ENCODE measurements at regions not wholly inside any gene's neighbourhood (a gene's known extent, or its start where the extent isn't known, plus 50 kb on each side); places are given as distances from the start of the nearest gene placed in this dataset.

DNA sequence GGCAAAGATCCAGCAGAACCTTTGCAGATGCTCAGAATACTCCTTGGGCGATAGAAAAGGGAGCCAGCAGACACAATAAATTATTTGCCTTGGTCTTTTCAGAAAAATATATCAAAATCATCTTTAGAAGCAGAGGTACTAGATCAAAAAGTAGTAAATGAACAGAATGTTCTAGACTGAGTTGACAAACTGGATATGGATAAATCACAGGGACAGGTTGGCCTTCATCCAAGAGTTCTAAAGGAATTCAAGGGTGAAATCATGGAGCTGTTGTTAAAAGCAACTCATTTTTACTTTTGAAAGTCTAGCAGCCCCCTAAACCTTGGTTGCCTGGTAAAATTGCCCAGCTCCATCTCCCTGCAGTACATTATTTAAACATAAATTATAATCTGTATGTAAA, 99.1 kb downstream of the PLCE1 start:
- DNase-seq (ENCODE audit: low read depth, low spot score), result no peak
- Histone ChIP-seq H3K27ac (ENCODE audit: low read depth, low read length) (no peak overlapping the region), H3K9me3 (ENCODE audit: control insufficient read depth, insufficient read depth, low read length) (no peaks in the 10 kb centered on the region), H3K4me3 (ENCODE audit: low read depth, low read length) (no peak overlapping the region), H3K27me3 (ENCODE audit: control insufficient read depth, insufficient read depth, low read length) (no peaks in the 10 kb centered on the region)
- CTCF ChIA-PET, result interaction anchor here (1.0 to 1.4 kb wide), 3 partner anchors 17 to 351 kb away, joined by 3 to 7 read pairs (median 3); no protein-coding TSS in a partner anchor
- TF ChIP-seq, protein P1, sequence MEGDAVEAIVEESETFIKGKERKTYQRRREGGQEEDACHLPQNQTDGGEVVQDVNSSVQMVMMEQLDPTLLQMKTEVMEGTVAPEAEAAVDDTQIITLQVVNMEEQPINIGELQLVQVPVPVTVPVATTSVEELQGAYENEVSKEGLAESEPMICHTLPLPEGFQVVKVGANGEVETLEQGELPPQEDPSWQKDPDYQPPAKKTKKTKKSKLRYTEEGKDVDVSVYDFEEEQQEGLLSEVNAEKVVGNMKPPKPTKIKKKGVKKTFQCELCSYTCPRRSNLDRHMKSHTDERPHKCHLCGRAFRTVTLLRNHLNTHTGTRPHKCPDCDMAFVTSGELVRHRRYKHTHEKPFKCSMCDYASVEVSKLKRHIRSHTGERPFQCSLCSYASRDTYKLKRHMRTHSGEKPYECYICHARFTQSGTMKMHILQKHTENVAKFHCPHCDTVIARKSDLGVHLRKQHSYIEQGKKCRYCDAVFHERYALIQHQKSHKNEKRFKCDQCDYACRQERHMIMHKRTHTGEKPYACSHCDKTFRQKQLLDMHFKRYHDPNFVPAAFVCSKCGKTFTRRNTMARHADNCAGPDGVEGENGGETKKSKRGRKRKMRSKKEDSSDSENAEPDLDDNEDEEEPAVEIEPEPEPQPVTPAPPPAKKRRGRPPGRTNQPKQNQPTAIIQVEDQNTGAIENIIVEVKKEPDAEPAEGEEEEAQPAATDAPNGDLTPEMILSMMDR (IDR thresholded peaks at IDR 0.05; ENCODE audit: low read depth, low read length), result no peak
- POLR2A ChIA-PET, result no interaction called here

DNA sequence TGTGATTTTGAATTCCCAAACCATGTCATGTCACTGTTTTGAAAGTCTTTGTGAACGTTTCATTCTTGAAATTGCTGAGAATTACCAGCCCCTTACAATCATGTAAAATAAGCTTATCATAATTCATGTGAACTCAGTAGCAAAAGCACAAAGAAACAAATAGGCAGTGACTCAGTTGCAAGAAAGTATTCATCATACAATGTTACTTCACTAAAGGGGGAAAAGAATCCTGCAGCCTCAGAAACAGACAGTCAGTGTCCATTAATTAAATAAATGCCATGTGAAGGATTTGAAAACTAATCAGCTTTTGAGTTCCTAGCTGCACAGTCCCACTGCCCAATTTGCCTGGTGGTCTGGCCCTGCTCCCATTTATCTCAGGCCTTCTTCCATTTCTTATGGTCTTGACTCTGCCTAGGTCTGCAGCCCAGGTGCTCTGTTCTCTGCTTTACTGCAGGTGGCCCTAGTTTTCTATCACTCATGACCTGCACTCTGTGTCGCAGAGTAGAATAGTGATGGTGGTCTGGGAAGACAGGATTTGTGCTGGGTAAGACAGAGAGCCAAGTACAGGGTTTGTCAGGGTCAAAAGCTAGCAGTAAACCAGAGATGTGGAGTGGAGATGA, 99.7 kb downstream of the PLCE1 start:
- no peak overlapping the region for H3K27ac ChIP-seq (ENCODE audit: low read depth, low read length)
- H3K4me3 ChIP-seq (ENCODE audit: low read depth, low read length), result no peak overlapping the region
- TF ChIP-seq, protein P1 (IDR thresholded peaks at IDR 0.05; ENCODE audit: low read depth, low read length), result no peak
- POLR2A ChIA-PET, result interaction anchor here (0.7 kb wide), 1 partner anchor 11 kb away, joined by 5 read pairs; no protein-coding TSS in a partner anchor
- no peak for DNase-seq (ENCODE audit: low read depth, low spot score)
- no peaks in the 10 kb centered on the region for H3K27me3 ChIP-seq (ENCODE audit: control insufficient read depth, insufficient read depth, low read length)
- CTCF ChIA-PET, result interaction anchor here (1.0 to 1.4 kb wide), 3 partner anchors 17 to 350 kb away, joined by 3 to 7 read pairs (median 3); no protein-coding TSS in a partner anchor
- no peaks in the 10 kb centered on the region for H3K9me3 ChIP-seq (ENCODE audit: control insufficient read depth, insufficient read depth, low read length)

DNA sequence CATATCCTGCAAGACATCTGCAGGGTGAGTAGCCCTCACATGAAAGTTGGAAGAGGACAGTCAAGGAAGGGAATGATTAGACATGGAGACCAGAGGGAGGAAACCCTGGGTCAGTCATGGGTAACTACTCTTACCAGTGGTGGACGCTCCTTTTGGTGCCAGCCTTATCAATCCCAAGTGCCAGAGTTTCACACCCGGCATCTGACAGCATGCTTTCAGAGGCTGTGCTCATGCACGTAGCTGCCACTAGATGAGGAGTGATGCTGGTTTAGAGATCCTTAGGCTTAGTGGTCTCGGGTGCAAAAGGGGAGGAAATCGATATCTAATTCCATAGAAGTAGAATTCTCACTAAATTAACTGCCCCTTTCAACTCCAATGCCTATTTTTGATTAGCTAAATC, 100.8 kb downstream of the PLCE1 start:
- DNase-seq (ENCODE audit: low read depth, low spot score), result no peak
- TF ChIP-seq, protein P1 (IDR thresholded peaks at IDR 0.05; ENCODE audit: low read depth, low read length), result no peak
- Histone ChIP-seq H3K4me3 (ENCODE audit: low read depth, low read length) (no peak overlapping the region), H3K27ac (ENCODE audit: low read depth, low read length) (no peak overlapping the region), H3K9me3 (ENCODE audit: control insufficient read depth, insufficient read depth, low read length) (no peaks in the 10 kb centered on the region), H3K27me3 (ENCODE audit: control insufficient read depth, insufficient read depth, low read length) (no peaks in the 10 kb centered on the region)
- CTCF ChIA-PET, result no interaction called here
- POLR2A ChIA-PET, result no interaction called here

DNA sequence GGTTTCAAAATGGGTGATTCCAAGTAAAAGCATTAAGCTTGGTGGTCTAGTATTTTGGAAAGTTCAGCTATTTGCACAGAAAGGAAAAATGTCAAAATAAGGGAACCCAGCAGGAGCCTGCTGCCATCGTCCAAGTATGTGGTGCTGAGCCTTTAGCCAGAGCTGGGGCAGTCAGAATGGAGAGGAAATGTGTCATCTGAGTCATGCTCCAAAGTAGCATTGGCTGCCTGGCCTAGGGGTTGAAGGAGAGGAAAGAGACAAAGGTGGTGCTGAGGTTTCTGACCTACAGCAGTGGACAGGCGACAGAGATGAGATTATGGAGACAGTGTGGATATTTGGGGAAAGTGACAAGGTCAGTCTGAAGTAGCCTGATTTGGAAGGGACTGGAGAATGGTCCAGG, 103.9 kb downstream of the PLCE1 start:
- ChIA-PET POLR2A (no interaction called here), CTCF (no interaction called here)
- no peak for DNase-seq (ENCODE audit: low read depth, low spot score)
- TF ChIP-seq, protein P1 (IDR thresholded peaks at IDR 0.05; ENCODE audit: low read depth, low read length), result no peak
- Histone ChIP-seq H3K4me3 (ENCODE audit: low read depth, low read length) (no peak overlapping the region), H3K27ac (ENCODE audit: low read depth, low read length) (no peak overlapping the region), H3K27me3 (ENCODE audit: control insufficient read depth, insufficient read depth, low read length) (no peaks in the 10 kb centered on the region), H3K9me3 (ENCODE audit: control insufficient read depth, insufficient read depth, low read length) (no peaks in the 10 kb centered on the region)

DNA sequence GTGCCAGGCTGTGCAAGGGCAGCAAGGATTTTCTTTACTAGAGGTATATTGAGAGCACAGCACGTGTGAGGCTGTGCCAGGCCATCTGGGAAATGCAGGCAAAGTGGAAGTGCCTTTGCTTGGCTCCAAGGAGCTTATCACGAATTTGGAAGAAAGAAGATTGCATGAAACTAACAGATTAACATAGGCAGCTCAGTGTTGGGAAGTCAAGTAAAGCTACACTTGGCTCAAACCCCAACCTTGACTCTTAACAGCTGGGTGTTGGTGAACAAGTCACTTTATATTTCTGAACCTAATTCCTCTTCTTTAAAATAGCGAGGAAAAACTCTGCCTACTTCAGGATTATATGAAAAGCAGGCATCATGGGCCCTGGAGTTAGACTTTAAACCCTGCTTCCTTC, 105.2 kb downstream of the PLCE1 start:
- no peak for DNase-seq (ENCODE audit: low read depth, low spot score)
- TF ChIP-seq, protein P1 (IDR thresholded peaks at IDR 0.05; ENCODE audit: low read depth, low read length), result no peak
- ChIA-PET POLR2A (no interaction called here), CTCF (interaction anchor here (0.6 kb wide), 2 partner anchors 150 to 221 kb away, joined by 3 to 5 read pairs; no protein-coding TSS in a partner anchor)
- Histone ChIP-seq H3K27ac (ENCODE audit: low read depth, low read length) (no peak overlapping the region), H3K9me3 (ENCODE audit: control insufficient read depth, insufficient read depth, low read length) (no peaks in the 10 kb centered on the region), H3K27me3 (ENCODE audit: control insufficient read depth, insufficient read depth, low read length) (no peaks in the 10 kb centered on the region), H3K4me3 (ENCODE audit: low read depth, low read length) (no peak overlapping the region)

Measured in AG04450 (cell line).